ENCODE measurements at regions not wholly inside any gene's neighbourhood (a gene's known extent, or its start where the extent isn't known, plus 50 kb on each side); places are given as distances from the start of the nearest gene placed in this dataset.

GRCh38 chr3:132904-133303, 63.7 kb upstream of the CHL1 start:
- no peak for TF ChIP-seq CTCF (IDR thresholded peaks at IDR 0.05)
- TF ChIP-seq POLR2A (IDR thresholded peaks at IDR 0.05), result no peak
